Nephron progenitor cell (in vitro differentiated cells): ENCODE measurements at regions not wholly inside any gene's neighbourhood (a gene's known extent, or its start where the extent isn't known, plus 50 kb on each side); places are given as distances from the start of the nearest gene placed in this dataset.
A peak's percentile ranks its signal among the peaks of the same experiment; 100 is the strongest.

Experiments
- DNase-seq: peaks from one replicate; pipeline ENCODE4 v3.0.0; 2021
- H3K27ac Mint-ChIP-seq: 2 replicates; pipeline ENCODE4 v1.8.0; 2021; ENCODE audit warnings: mild to moderate bottlenecking, moderate library complexity, mixed read lengths
- H3K27me3 Mint-ChIP-seq: 2 replicates; pipeline ENCODE4 v1.8.0; 2021; ENCODE audit warnings: mild to moderate bottlenecking, low read depth, mixed read lengths; ENCODE audit not compliant: poor library complexity
- H3K36me3 Mint-ChIP-seq: 2 replicates; pipeline ENCODE4 v1.8.0; 2021; ENCODE audit warnings: low read depth, mixed read lengths
- H3K4me1 Mint-ChIP-seq: 2 replicates; pipeline ENCODE4 v1.8.0; 2021; ENCODE audit warnings: mixed read lengths
- H3K4me3 Mint-ChIP-seq: 2 replicates; pipeline ENCODE4 v1.8.0; 2021; ENCODE audit warnings: mild to moderate bottlenecking, moderate library complexity, mixed read lengths
- H3K9me3 Mint-ChIP-seq: 2 replicates; pipeline ENCODE4 v1.8.0; 2021; ENCODE audit warnings: mild to moderate bottlenecking, moderate library complexity, mixed read lengths
- CTCF ChIP-seq: fragments of 200-600 bp; sonication (generic); IDR thresholded peaks from 2 replicates; pipeline ENCODE4 v1.5.0; 2021; ENCODE audit warnings: antibody characterized with exemption

GRCh38 chr7:92934096-92934495 is 97.7 kb upstream of the CDK6 start:
- H3K4me3 Mint-ChIP-seq: no peak overlapping the region
- no peak for DNase-seq
- no peak overlapping the region for H3K27ac Mint-ChIP-seq
- peaks cover 23% of the 10 kb centered on the region for H3K36me3 Mint-ChIP-seq
- H3K9me3 Mint-ChIP-seq: peaks cover 32% of the 10 kb centered on the region
- H3K27me3 Mint-ChIP-seq: no peaks in the 10 kb centered on the region
- no peak for TF ChIP-seq CTCF
- no peaks in the 10 kb centered on the region for H3K4me1 Mint-ChIP-seq

GRCh38 chr7:92932450-92932849 is 96.1 kb upstream of the CDK6 start:
- Mint-ChIP-seq H3K27me3 (no peaks in the 10 kb centered on the region), H3K4me3 (no peak overlapping the region), H3K4me1 (peaks cover 10% of the 10 kb centered on the region), H3K27ac (no peak overlapping the region), H3K36me3 (peaks cover 31% of the 10 kb centered on the region), H3K9me3 (peaks cover 47% of the 10 kb centered on the region)
- no peak for DNase-seq
- TF ChIP-seq CTCF: no peak

GRCh38 chr7:92930404-92930803 is 94.0 kb upstream of the CDK6 start:
- Mint-ChIP-seq H3K4me1 (peaks cover 30% of the 10 kb centered on the region), H3K4me3 (no peak overlapping the region), H3K27me3 (no peaks in the 10 kb centered on the region), H3K9me3 (peaks cover 65% of the 10 kb centered on the region), H3K36me3 (peaks cover 41% of the 10 kb centered on the region), H3K27ac (no peak overlapping the region)
- TF ChIP-seq CTCF: no peak
- DNase-seq: no peak

GRCh38 chr7:92926697-92927044 is 90.3 kb upstream of the CDK6 start:
- Mint-ChIP-seq H3K4me3 (no peak overlapping the region), H3K27me3 (no peaks in the 10 kb centered on the region), H3K36me3 (peaks cover 63% of the 10 kb centered on the region), H3K9me3 (peaks cover 94% of the 10 kb centered on the region), H3K27ac (peak overlapping the region; percentile 79), H3K4me1 (peaks cover 34% of the 10 kb centered on the region)
- TF ChIP-seq CTCF: no peak
- DNase-seq: no peak

GRCh38 chr7:92925876-92926696 is 89.7 kb upstream of the CDK6 start:
- TF ChIP-seq CTCF: no peak
- H3K27me3 Mint-ChIP-seq: no peaks in the 10 kb centered on the region
- H3K9me3 Mint-ChIP-seq: peaks cover 94% of the 10 kb centered on the region
- DNase-seq: peak; percentile 71
- H3K36me3 Mint-ChIP-seq: peaks cover 59% of the 10 kb centered on the region
- peak overlapping the region; percentile 51 for H3K27ac Mint-ChIP-seq
- no peak overlapping the region for H3K4me3 Mint-ChIP-seq
- peaks cover 34% of the 10 kb centered on the region for H3K4me1 Mint-ChIP-seq

GRCh38 chr7:92924800-92925199 is 88.4 kb upstream of the CDK6 start:
- TF ChIP-seq CTCF: no peak
- no peak overlapping the region for H3K4me3 Mint-ChIP-seq
- peaks cover 96% of the 10 kb centered on the region for H3K9me3 Mint-ChIP-seq
- H3K36me3 Mint-ChIP-seq: peaks cover 58% of the 10 kb centered on the region
- no peak overlapping the region for H3K27ac Mint-ChIP-seq
- DNase-seq: no peak
- H3K27me3 Mint-ChIP-seq: no peaks in the 10 kb centered on the region
- H3K4me1 Mint-ChIP-seq: peaks cover 34% of the 10 kb centered on the region
